ENCODE measurements at regions not wholly inside any gene's neighbourhood (a gene's known extent, or its start where the extent isn't known, plus 50 kb on each side); places are given as distances from the start of the nearest gene placed in this dataset.
"Not testable (repeated sequence)": the region's sequence is repeated elsewhere in the genome, so short reads cannot be mapped to it uniquely, and the experiment has no call there.

DNA sequence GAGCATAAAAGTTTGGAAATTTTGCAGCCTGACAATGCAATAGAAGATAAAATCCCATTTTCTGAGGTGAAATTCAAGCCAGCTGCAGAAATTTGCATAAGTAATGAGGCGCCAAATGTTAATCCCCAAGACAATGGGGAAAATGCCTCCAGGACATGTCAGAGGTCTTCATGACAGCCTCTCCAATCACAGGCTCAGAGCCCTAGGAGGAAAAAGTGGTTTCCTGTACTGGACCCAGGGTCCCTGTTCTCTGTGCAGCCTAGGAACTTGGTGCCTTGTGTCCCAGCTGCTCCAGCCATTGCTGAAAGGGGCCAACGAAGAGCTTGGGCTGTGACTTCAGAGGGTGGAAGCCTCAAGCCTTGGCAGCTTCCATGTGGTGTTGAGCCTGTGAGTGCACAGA, 1218.1 kb downstream of the GALC start:
- DNase-seq (ENCODE audit: low read depth in 1 of 2, low spot score in 1 of 2), result no peak

DNA sequence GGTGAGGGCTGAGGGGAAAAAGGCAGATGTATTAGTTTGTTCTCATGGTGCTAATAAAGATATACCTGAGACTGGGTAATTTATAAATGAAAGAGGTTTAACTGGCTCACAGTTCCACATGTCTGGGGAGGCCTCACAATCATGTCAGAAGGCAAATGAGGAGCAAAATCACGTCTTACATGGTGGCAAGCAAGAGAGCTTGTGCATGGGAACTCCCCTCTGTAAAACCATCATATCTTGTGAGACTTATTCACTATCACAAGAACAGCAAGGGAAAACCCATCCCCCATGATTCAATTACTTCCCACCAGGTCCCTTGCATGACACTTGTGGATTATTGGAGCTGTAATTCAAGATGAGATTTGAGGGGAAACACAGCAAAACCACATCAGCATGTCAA, 1220.9 kb downstream of the GALC start:
- no peak for DNase-seq (ENCODE audit: low read depth in 1 of 2, low spot score in 1 of 2)

DNA sequence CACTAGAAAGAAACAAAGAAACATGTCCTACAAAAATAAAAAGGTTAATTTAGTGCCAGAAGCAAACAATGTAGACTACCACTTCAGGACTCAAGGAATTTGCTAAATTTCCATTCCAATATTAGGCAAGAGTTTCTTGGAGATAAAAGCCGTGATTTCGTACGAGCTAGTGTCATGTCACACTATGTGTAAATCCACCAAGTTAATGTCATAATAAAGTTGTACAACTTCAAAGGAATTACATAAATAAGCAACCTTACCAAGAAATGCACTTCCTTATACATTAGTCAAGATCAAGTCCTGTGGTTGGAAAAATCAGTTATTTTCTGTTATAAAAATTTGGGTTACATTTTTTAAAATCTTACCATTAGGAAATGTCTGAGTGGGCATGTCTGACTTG, 1222.8 kb downstream of the GALC start:
- DNase-seq (ENCODE audit: low read depth in 1 of 2, low spot score in 1 of 2), result no peak

DNA sequence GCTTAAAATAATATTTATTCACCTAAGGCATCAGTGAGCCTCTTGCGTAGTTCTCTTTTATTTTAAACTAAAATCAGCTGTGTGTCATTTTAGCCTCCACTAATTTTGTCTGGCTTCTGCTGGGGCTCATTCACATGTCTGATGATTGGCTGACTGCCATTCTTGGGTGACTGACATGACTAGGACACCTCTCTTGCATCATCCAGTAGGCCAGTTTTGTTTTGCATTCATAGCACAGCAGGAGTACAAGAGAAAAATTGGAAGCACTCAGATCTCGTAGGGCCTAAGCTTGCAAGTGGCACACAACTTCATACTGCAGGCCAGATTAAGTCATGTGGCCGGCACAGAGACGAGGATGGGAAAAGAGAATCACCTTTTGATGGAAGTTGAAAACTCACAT, 1226.5 kb downstream of the GALC start:
- no peak for DNase-seq (ENCODE audit: low read depth in 1 of 2, low spot score in 1 of 2)

DNA sequence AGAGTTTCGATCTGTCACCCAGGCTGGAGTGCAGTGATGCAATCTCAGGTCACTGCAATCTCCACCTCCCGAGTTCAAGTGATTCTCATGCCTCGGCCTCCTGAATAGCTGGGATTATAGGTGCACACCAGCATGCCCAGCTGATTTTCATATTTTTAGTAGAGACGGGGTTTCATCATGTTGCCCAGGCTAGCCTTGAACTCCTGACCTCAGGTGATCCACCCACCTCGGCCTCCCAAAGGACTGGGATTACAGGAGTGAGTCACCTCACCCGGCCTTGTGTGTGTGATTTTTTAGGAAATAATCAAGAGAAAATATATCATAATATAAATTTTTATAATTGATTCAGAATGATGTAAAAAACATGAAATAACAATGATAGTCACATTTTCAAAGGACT, 1231.4 kb downstream of the GALC start:
- no peak for DNase-seq (ENCODE audit: low read depth in 1 of 2, low spot score in 1 of 2)

DNA sequence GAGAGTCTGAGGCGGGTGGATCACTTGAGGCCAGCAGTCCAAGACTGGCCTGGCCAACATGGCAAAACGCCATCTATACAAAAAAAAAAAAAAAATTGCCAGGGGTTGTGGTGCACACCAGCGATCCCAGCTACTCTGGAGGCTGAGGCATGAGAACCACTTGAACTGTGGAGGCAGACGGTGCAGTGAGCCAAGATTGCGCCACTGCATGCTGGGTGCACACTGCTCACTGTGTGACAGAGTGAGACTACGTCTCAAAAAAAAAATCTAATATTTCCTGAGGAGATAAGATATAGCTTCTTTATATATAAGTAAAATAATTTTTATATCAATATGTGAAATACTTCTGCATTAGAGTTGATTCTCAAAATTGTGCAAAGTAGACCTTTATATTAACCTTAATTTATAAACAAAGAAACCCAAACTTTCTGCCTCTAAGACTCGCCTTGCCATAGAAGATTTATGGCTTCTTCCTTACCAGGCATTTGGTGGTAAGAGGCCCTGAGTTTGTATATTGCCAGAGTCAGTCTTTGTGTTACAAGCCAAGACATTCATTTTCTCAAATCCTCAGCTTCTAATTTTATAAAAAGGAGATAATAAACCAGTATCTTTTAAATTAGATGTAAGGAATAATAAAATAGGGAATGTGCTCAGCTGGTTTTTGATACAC, 1226.7 kb downstream of the FLRT2 start:
- no peak for DNase-seq (ENCODE audit: low read depth in 1 of 2, low spot score in 1 of 2)

DNA sequence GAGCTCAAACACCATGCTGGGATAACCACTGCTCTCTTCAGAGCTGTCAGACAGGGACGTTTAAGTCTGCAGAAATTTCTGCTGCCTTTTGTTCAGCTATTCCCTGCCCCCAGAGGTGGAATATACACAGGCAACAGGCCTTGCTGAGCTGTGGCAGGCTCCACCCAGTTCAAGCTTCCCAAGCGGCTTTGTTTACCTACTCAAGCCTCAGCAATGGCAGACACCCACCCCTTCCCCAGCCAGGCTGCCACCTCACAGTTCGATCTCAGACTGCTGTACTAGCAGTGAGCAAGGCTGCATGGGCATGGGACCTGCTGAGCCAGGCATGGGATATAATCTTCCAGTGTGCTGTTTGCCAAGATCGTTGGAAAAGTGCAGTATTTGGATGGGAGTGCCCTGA, 1220.5 kb downstream of the FLRT2 start:
- not testable (repeated sequence) for DNase-seq (ENCODE audit: low read depth in 1 of 2, low spot score in 1 of 2)

DNA sequence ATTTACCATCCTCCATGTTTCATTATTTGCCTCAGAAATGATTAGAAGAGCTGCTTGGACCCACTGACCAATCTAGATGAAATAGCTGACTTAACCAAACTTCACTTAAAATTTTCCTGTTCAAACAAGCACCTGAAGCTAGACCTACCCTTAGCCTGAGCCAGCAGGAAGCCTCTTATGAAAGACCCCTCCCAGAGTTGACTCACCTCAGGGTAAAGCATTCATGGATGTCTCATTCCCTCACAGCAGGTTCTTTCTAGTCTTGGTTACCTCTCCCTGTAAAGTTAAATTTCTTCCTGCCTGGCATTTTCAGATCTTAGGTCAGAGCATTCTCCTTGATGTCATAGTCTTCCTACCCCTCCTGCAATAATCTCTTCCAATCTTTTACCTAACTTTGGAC, 1209.8 kb downstream of the FLRT2 start:
- no peak for DNase-seq (ENCODE audit: low read depth in 1 of 2, low spot score in 1 of 2)

DNA sequence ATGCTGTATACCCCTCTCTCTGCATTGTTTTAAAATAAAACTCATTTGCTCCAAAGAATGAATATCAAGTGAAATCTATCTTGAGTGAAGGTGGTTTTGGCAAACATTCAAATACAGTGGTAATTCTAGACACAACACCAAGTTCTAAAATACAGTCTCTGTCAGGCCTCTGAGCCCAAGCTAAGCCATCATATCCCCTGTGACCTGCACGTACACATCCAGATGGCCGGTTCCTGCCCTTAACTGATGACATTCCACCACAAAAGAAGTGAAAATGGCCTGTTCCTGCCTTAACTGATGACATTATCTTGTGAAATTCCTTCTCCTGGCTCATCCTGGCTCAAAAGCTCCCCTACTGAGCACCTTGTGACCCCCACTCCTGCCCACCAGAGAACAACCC, 1201.5 kb downstream of the FLRT2 start:
- DNase-seq (ENCODE audit: low read depth in 1 of 2, low spot score in 1 of 2), result not testable (repeated sequence)

DNA sequence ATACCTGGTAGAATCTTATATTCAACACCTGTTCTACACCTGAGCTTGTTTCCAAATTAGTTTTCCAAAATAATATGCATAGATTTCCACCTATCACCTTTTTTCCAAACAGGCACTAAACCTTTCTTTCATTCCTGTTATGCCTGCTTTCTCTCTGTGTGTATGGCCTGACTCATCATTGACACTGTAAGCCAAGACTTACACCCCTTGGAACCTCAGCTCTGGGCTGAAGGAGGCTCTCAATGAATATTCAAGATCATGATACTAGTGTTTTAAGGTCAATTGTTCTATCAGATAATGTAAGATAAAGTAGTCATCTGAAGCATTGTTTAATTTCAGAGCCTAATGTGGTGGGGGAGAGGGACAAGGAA, 1193.3 kb downstream of the FLRT2 start:
- DNase-seq (ENCODE audit: low read depth in 1 of 2, low spot score in 1 of 2), result no peak

DNA sequence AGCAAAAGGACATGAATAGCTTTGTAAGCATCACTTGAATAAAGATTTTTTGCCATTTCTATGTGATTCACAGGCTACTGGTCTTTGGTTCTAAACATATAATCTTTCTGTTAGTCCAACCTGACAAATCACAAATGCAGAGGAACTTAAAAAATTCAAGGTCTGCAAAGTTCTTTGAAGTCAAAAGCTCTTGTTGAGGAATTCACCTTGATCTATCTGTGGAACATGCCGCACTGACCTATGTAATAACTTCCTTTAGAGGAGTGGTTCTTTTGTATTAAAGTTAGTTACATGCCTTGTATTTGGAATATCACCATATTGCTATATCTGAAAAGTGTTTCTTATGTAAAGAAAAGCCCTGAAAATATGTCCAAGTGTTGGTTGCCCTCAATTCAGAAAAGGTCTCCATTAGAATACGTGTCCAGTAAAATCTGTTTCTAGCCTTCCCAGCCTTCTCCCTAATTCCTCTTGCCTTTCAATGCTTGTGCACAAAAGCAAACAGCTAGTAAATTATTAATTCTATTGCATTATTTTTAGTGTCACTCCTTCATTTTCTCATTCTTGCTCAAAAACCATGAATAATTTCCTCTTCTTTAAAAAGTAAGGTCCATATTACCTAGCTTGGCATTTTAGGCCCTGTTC, 1192.8 kb downstream of the FLRT2 start:
- DNase-seq (ENCODE audit: low read depth in 1 of 2, low spot score in 1 of 2), result no peak

DNA sequence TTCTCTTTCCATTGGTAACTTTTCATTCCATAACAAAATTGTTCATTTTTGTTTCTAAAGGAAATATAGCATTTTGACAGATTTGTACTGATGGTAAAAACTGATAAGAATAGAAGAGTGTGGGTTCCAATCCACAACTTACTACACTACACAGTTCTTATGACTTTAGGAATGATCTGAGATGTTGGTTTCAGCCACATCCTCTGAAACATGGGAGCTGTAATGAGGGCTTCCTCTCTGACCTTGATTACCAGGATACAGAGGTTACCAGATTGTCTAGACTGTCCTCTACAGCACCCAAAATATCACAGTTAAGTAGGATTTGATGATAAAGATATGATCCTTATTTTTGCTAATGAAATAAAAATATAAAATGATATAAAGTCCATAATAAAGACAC, 1184.6 kb downstream of the FLRT2 start:
- DNase-seq (ENCODE audit: low read depth in 1 of 2, low spot score in 1 of 2), result no peak

DNA sequence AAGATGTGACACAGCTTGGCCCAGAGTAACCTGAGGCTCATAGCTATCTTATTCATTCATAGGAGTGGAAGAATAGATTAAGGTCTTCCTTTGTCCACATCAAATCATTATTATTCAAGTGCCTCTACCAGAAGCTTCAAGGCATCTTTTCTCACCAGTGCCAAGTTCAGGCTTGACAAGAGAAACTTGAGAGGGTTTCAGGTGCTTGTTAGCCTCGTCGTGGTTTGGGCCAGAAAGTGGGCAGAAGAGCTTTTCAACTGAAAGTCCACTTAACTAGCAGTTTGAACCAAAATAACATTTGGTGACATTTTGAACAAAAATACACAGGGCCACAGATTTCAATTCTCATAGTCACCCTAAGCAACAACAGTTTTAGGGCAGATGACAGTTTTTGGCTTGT, 1184.2 kb downstream of the FLRT2 start:
- no peak for DNase-seq (ENCODE audit: low read depth in 1 of 2, low spot score in 1 of 2)

DNA sequence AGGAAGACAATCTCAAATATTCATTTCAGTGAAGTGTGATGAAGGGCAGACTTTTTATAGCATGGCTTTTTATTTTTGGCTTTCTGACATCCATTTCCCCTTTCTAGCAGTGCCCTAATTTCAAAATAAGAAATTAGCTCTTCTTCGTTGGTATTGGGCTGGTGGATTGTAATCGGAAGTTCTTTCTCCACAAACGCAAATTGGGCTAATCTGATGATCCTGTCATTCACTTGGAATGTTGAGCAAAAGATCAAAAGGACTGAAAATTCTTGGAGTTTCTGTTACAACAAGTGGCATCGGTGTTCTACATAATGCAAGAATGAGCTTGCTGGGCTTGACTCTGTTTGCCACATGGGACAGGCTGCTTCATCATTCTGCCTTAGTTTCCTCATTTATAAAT, 1182.8 kb downstream of the FLRT2 start:
- DNase-seq (ENCODE audit: low read depth in 1 of 2, low spot score in 1 of 2), result no peak

DNA sequence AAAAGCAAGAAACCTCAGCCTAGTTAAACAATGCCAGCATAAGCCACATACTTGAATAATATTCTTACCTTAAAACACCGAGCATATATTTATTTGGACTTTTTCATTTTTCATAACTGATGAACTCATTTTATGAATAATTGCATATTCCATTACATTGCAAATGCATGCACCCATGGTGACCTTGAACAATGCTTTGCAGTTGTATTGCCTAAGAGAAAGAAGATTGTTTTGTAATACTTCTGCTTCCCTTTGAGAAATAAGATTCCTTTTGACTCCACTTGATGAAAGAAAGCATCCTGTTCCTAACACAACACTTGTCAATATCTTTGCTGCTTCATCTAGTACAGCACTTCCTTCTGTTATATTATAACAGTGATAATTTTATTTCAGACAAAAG, 1182.2 kb downstream of the FLRT2 start:
- no peak for DNase-seq (ENCODE audit: low read depth in 1 of 2, low spot score in 1 of 2)

DNA sequence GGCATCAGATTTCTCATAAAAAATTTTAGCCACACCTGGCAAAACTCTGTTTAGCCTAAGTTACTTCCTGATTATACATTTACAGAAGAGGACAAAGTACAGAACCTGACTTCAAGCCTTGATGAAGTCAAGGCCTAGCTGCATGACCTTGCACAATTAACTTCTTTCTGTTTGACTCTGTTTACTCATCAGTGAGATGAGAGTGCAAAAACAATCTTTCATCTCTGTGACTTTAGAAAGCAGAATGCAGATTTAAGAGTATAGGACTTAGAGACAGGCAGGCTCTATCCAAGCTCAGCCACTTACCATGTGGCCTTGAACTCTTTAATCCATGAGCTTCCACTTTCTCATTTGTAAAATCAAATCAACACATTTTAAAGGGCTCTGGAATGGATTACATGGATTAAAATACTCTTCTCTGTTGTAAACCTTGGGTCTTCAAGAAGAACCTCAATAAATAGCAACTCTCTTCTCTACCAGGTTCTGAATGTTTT, 1178.9 kb downstream of the FLRT2 start:
- DNase-seq (ENCODE audit: low read depth in 1 of 2, low spot score in 1 of 2), result no peak

DNA sequence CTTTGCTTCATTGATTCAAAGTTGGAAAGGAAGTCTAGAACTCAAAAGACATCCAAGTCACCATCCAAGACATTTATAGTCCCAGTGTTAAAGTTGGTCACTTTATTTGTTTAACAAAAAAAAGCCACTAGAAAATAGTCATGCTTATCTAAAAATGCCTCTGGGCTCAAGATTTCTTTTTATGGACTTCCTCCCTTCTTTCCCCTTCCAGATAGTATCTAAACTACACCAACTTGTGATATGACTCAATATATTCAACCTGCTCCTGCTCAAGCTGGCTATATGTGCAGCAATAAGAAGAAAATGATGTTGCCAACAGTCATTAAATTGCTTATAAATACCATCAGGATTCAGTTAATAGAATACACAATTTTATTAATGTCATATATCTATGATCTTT, 1177.1 kb downstream of the FLRT2 start:
- DNase-seq (ENCODE audit: low read depth in 1 of 2, low spot score in 1 of 2), result no peak

DNA sequence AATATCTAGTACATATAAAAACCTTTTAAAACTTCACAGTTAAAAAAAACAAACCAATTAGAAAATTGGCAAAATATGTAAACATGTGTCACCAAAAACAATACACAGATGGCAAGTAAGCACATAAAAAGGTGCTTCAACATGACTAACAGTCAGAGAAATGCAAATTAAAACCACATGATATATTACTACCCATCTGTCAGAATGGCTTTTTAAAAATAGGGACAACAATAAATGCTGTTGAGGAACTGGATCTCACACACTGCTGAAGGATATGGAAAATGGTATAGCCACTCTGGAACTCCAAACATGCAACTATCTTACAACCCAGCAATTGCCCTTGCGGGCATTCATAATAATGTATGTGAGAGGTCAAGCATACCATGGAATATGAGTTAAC, 1153.6 kb downstream of the FLRT2 start:
- DNase-seq (ENCODE audit: low read depth in 1 of 2, low spot score in 1 of 2), result no peak

DNA sequence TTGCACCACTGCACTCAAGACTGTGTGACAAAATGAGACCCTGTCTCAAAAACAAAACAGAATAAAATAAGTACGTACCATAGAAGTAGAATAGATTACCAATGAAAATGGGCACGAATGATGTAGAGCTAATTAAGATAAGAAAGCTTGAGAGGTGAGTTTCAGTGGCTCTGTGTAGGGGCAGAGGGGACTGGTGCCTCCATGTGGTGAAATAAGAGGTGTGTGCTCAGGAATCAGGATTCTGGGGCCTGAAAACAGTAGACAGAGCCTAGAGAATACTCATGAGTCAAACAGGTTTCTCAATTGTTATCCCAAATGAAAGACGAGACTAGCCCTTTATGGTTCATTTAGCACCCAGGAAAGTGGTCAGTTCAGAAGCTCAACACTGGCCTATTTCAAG, 1145.1 kb downstream of the FLRT2 start:
- no peak for DNase-seq (ENCODE audit: low read depth in 1 of 2, low spot score in 1 of 2)

DNA sequence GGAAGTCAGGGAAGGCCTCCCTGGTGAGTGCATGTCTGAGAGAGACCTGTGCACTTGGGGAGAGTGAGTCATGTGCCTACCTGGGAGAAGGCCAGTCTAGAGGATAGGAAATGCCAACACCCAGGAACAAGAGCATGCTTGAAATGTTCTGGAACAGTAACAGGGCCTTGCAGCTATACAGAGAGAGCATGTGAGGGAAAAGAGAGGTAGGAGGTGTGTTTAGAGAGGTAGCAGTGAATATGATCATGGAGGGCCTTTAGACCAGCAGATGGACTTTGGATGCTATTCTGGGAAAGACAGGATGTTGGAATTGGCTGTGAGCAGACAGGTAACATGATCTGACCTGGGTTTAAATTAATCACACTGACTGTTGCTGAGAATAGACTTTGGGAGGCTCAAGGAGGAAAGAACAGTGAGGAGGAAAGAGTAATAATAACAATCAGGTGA, 1143.6 kb downstream of the FLRT2 start:
- DNase-seq (ENCODE audit: low read depth in 1 of 2, low spot score in 1 of 2), result no peak

DNA sequence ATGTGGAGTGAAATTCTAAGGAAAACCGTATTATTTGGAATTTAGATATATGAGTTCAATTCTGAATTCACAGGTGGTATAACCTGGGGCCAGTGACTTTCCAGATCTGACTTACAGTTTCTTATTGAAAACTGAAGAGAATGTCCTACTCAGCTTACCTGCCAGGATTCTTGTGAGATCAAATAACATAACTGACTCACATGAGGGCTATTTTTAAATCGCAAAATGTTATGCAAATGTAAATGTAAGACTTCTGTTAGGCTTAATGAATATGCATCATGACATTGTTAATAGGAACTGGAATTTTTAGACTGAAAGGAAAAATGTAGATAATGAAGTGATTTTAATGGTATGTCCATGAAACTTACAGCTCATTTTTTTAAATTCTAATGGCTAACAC, 1142.1 kb downstream of the FLRT2 start:
- DNase-seq (ENCODE audit: low read depth in 1 of 2, low spot score in 1 of 2), result no peak

DNA sequence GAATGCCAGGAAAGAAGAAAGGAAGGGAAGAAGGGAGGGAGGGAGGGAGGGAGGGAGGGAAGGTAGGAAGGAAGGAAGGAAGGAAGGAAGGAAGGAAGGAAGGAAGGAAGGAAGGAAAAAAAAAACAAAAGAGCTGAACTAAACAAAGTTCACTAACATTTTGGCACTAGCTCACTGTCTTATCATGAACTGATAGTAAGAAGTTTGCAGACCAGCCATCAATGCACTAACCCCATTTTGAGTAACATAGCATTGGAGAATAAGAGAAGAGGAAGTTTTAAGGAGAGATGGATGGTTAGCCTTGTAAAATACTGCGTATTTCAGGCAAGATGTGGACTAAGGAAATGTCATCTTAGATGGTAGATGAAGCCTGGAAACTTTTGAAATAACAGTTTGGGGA, 1136.0 kb downstream of the FLRT2 start:
- DNase-seq (ENCODE audit: low read depth in 1 of 2, low spot score in 1 of 2), result no peak

DNA sequence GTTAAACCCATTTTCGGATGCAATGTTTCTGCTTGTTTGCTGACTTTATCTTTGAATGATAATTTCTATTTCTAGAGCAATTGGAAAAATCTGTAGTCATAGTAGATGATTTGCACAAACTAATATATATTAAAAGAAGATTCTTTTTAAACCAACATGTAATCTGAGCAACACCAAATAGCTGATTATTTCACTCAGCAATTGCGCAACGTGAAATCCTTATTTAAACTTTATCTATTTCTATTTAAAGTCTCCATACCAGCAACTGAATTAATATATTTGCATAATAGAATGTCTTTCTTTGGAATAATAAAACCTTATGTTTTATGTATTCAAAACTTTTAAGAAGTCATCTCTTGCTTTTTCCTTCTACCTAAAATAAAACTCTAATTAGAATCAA, 1132.4 kb downstream of the FLRT2 start:
- DNase-seq (ENCODE audit: low read depth in 1 of 2, low spot score in 1 of 2), result no peak

All from stimulated activated CD4-positive, alpha-beta T cell treated with anti-CD3 and anti-CD28 coated beads, Interleukin-15, amount 100 ng/mL, for 1 hour (primary cell).